Left ventricle myocardium inferior (tissue), 1 donor: ENCODE measurements at regions not wholly inside any gene's neighbourhood (a gene's known extent, or its start where the extent isn't known, plus 50 kb on each side); places are given as distances from the start of the nearest gene placed in this dataset.

Experiments
- DNase-seq: peaks from one replicate; pipeline ENCODE4 v3.0.0-alpha.2; 2020
- H3K27ac ChIP-seq: fragments of 200-600 bp; replicated peaks from 2 replicates; pipeline ENCODE4 v1.8.0; 2021
- H3K27me3 ChIP-seq: fragments of 200-600 bp; 2 replicates; pipeline ENCODE4 v1.8.0; 2021; ENCODE audit warnings: low read depth
- H3K36me3 ChIP-seq: fragments of 200-600 bp; 2 replicates; pipeline ENCODE4 v1.8.0; 2021
- H3K4me1 ChIP-seq: fragments of 200-600 bp; 2 replicates; pipeline ENCODE4 v1.8.0; 2021
- H3K4me3 ChIP-seq: fragments of 200-600 bp; 2 replicates; pipeline ENCODE4 v1.8.0; 2021; ENCODE audit warnings: mild to moderate bottlenecking, moderate library complexity
- H3K9me3 ChIP-seq: fragments of 200-600 bp; replicated peaks from 2 replicates; pipeline ENCODE4 v1.8.0; 2021
- CTCF ChIP-seq: fragments of 200-600 bp; IDR thresholded peaks from 2 replicates; pipeline ENCODE4 v1.8.0; 2021; ENCODE audit warnings: antibody characterized with exemption, mild to moderate bottlenecking, borderline replicate concordance
- intact Hi-C: fragments of 100-400 bp; cut with micrococcal nuclease; formaldehyde crosslinking; loops from one replicate; pipeline ENCODE4 v1.11.0; 2022
- donor health status: DM: no; HTN: yes; CAD: no; lungs with severe emphysema.

DNA sequence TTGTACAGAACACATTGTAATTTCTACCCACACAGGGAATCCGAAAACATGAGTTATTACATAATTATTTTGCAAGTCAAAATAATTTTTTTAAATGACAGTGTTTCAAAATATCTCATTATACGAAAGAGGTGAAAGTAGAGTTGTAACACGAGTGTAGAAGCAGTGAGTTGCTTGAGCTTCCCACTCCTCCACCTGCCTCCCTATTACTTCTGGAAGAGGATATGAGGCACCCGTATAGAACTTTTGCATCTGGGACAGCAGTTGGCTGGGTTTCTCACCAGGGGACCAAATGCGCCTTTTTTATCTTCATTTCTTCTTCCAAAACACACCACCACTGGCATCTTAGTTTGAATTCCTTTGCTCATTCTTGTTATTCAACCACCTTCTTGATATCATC is 779.0 kb upstream of the COX7C start:
- no peak overlapping the region for H3K27ac ChIP-seq
- TF ChIP-seq CTCF: no peak
- H3K4me3 ChIP-seq: no peak overlapping the region
- intact Hi-C loops: no loop called here
- H3K9me3 ChIP-seq: peaks cover 9% of the 10 kb centered on the region
- H3K4me1 ChIP-seq: no peaks in the 10 kb centered on the region
- no peak for DNase-seq
- H3K27me3 ChIP-seq: no peaks in the 10 kb centered on the region
- H3K36me3 ChIP-seq: no peaks in the 10 kb centered on the region

GRCh38 chr5:85841653-85842052 is 776.1 kb upstream of the COX7C start:
- no peaks in the 10 kb centered on the region for H3K4me1 ChIP-seq
- no peaks in the 10 kb centered on the region for H3K36me3 ChIP-seq
- TF ChIP-seq CTCF: no peak
- no peak for DNase-seq
- H3K27ac ChIP-seq: no peak overlapping the region
- H3K4me3 ChIP-seq: no peak overlapping the region
- H3K27me3 ChIP-seq: no peaks in the 10 kb centered on the region
- intact Hi-C loops: no loop called here
- peaks cover 20% of the 10 kb centered on the region for H3K9me3 ChIP-seq

DNA sequence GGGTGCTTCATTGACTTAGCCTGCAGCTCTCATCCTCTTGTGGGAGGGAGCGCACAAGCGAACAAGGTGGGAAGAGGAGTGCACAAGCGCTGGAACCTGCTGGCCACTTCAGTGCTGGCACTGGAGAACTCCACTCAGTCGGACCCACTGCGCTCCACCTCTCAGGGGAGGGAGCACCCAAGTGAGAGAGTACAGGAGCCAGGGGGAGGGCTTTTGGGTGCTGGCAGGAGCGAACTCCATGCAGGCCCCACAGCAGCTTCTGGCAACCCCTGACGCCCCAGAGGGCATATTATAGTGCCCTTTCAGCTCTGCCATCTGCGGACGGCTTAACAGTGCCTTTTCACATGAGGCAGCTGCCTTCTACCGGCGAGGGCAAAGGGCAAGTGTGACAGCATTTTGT is 774.2 kb upstream of the COX7C start:
- peaks cover 25% of the 10 kb centered on the region for H3K9me3 ChIP-seq
- no peak overlapping the region for H3K4me3 ChIP-seq
- H3K27ac ChIP-seq: no peak overlapping the region
- H3K27me3 ChIP-seq: no peaks in the 10 kb centered on the region
- TF ChIP-seq CTCF: no peak
- intact Hi-C loops: no loop called here
- DNase-seq: no peak
- H3K36me3 ChIP-seq: no peaks in the 10 kb centered on the region
- H3K4me1 ChIP-seq: no peaks in the 10 kb centered on the region

GRCh38 chr5:85849411-85849810 is 768.3 kb upstream of the COX7C start:
- TF ChIP-seq CTCF: no peak
- Histone ChIP-seq H3K36me3 (no peaks in the 10 kb centered on the region), H3K4me1 (no peaks in the 10 kb centered on the region), H3K27me3 (no peaks in the 10 kb centered on the region), H3K4me3 (no peak overlapping the region), H3K9me3 (peaks cover 22% of the 10 kb centered on the region), H3K27ac (no peak overlapping the region)
- no peak for DNase-seq
- intact Hi-C loops: no loop called here

DNA sequence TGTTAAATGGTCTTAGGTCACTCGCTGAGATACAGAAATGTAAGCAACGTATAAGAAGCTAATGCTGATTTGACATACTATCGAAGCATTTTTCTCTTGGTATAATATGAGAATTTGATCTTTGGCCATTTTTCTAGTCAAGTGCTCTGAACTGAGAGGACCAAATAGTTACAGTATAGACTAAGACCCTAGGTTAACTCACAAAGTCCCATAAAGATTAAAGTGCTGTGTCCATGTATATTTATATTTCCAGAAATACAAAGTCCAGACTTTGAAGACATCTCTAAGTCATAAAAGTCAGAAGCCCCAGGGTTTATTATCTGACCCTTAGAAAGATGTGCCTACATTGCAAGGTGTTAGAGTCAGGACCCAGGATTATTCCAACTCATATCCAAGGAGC is 752.4 kb upstream of the COX7C start:
- intact Hi-C loops: no loop called here
- H3K27me3 ChIP-seq: no peaks in the 10 kb centered on the region
- H3K36me3 ChIP-seq: no peaks in the 10 kb centered on the region
- DNase-seq: no peak
- H3K27ac ChIP-seq: no peak overlapping the region
- TF ChIP-seq CTCF: no peak
- no peak overlapping the region for H3K4me3 ChIP-seq
- H3K4me1 ChIP-seq: no peaks in the 10 kb centered on the region
- H3K9me3 ChIP-seq: peaks cover 12% of the 10 kb centered on the region

DNA sequence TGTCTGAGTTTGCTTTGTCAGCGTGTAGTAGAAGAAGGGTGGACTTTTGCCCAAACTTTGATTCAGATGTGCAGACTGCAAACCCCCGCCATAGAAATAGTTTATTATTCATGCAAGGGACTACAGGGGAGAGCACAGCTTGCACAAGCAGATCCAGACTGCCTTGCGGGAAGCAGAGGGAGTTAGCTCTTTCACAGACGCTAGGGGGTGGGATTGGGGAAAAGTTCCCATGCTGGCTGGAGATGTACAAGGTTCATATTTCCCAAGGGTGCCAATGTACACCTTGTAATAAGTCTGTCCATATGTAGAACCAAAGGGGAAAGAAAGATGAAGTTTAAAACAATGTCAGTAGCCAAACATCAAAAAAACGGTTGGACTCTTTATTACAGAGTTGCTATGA is 749.7 kb upstream of the COX7C start:
- Histone ChIP-seq H3K9me3 (peaks cover 26% of the 10 kb centered on the region), H3K27ac (no peak overlapping the region), H3K4me3 (no peak overlapping the region), H3K36me3 (no peaks in the 10 kb centered on the region), H3K4me1 (no peaks in the 10 kb centered on the region), H3K27me3 (no peaks in the 10 kb centered on the region)
- no peak for DNase-seq
- intact Hi-C loops: no loop called here
- no peak for TF ChIP-seq CTCF
